ENCODE measurements at regions not wholly inside any gene's neighbourhood (a gene's known extent, or its start where the extent isn't known, plus 50 kb on each side); places are given as distances from the start of the nearest gene placed in this dataset.

- H3K27me3 ChIP-seq (ENCODE audit: insufficient read depth, low read length) = no peaks in the 10 kb centered on the region
- H4K91ac ChIP-seq (ENCODE audit: insufficient read length, low read depth, low read length) = no peak overlapping the region
- H3K36me3 Mint-ChIP-seq (ENCODE audit: insufficient read depth in 1 of 3, low read depth in 3 of 3) = no peaks in the 10 kb centered on the region; a peak in 2 of 7 replicates
- no peak overlapping the region for H3K4ac ChIP-seq (ENCODE audit: low read depth, low read length)
- H3K4me1 ChIP-seq (ENCODE audit: insufficient read depth, low read length) = no peaks in the 10 kb centered on the region
- no peak overlapping the region for H2BK15ac ChIP-seq (ENCODE audit: low read depth, low read length)
- H3K14ac ChIP-seq (ENCODE audit: insufficient read depth, low read length) = no peak overlapping the region
- no peak overlapping the region for H2BK120ac ChIP-seq (ENCODE audit: low read depth, low read length, poor library complexity, severe bottlenecking)
- H4K5ac ChIP-seq (ENCODE audit: insufficient read length, low read depth, low read length) = no peak overlapping the region
- H3K4me3 Mint-ChIP-seq = no peak overlapping the region
- no peaks in the 10 kb centered on the region for H3K9me3 ChIP-seq (ENCODE audit: control insufficient read depth, low read depth, low read length)
- H3K9me3 Mint-ChIP-seq = peaks cover 0 to 10% of the 10 kb centered on the region in 2 experiments; a peak in 4 of 5 replicates
- no peak overlapping the region for H3K18ac ChIP-seq (ENCODE audit: insufficient read length, low read depth, low read length)
- H3K23ac ChIP-seq (ENCODE audit: insufficient read length, low read depth, low read length) = no peak overlapping the region
- no peak overlapping the region for H3K27ac ChIP-seq (ENCODE audit: insufficient read length, low read depth, low read length)
- no peaks in the 10 kb centered on the region for H4K20me1 ChIP-seq (ENCODE audit: control insufficient read depth, insufficient read depth, insufficient read length)
- H3K27me3 Mint-ChIP-seq (ENCODE audit: low read depth) = no peaks in the 10 kb centered on the region
- H3T11ph ChIP-seq (ENCODE audit: low read length) = no peak overlapping the region
- H2BK12ac ChIP-seq (ENCODE audit: insufficient read length, low read depth, low read length) = no peak overlapping the region
- H2BK5ac ChIP-seq (ENCODE audit: insufficient read length, low read length) = no peak overlapping the region
- H3K23me2 ChIP-seq (ENCODE audit: insufficient read length, low read depth, low read length, poor library complexity, severe bottlenecking) = no peaks in the 10 kb centered on the region
- TF ChIP-seq CTCF (conservative IDR thresholded peaks at IDR 0.05) = no peak
- no peaks in the 10 kb centered on the region for H3K79me2 ChIP-seq (ENCODE audit: insufficient read depth, low read length)
- H3K79me1 ChIP-seq (ENCODE audit: insufficient read depth, low read depth, low read length, poor library complexity, severe bottlenecking) = no peaks in the 10 kb centered on the region
- WGBS (ENCODE audit: extremely low coverage, insufficient read length, low lambda C conversion rate) = no CpG with 5 or more reads among the region's 5 CpGs
- H3K4me1 Mint-ChIP-seq = no peaks in the 10 kb centered on the region
- no peak overlapping the region for H3K4me2 ChIP-seq (ENCODE audit: insufficient read depth, insufficient read length, low read length)
- no peak for DNase-seq
- H4K8ac ChIP-seq (replicated peaks; ENCODE audit: insufficient read length, low read depth, low read length) = no peak overlapping the region
- H3K27ac Mint-ChIP-seq = no peak overlapping the region
- no peak overlapping the region for H2AK5ac ChIP-seq (ENCODE audit: insufficient read length, low read length)
- H3K9ac ChIP-seq (ENCODE audit: extremely low read depth, insufficient read length, low read length) = no peak overlapping the region
- H3K56ac ChIP-seq (ENCODE audit: insufficient read length, low read depth, low read length) = no peak overlapping the region
- no peak overlapping the region for H2AFZ ChIP-seq (ENCODE audit: low read length)
- no peak overlapping the region for H2BK20ac ChIP-seq (ENCODE audit: low read depth, low read length, poor library complexity, severe bottlenecking)
Observed at GRCh38 chr13:64871742-64872141, 2358.4 kb downstream of the PCDH9 start.
